ENCODE measurements at regions not wholly inside any gene's neighbourhood (a gene's known extent, or its start where the extent isn't known, plus 50 kb on each side); places are given as distances from the start of the nearest gene placed in this dataset.
"Not testable (repeated sequence)": the region's sequence is repeated elsewhere in the genome, so short reads cannot be mapped to it uniquely, and the experiment has no call there.

DNA sequence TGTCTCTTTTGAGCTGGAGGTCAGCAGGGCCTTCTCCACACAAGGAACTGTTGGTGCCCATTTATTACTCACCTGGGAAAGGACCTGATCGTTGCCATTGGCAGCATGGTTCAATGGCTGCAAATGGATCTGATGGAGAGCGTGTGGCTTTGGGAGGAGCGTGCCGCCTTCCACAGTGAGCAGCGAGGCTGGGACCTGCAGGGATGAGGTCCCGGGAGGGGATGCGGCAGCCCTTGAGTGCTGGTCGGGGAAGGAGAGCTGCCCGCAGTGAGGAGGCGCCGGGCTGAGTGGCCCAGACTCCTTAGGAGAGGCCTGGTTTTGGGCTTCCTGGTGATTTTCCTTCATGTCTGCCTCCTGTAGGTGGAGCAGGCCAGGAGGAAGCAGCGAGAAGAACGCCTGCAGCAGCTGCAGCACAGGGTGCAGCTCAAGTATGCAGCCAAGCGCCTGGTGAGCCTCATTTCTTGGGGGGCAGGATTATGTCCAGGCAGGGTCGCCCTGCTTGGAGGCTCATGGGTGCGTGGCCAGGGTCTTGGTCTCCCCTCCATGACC is 86.0 kb upstream of the PZP start:
- in situ Hi-C loops (cut with MboI; ENCODE audit: low pct_unique_long_range_greater_than_20kb, low sequenced_read_pairs, unreplicated experiment); DNase-seq (ENCODE audit: low spot score): not testable (repeated sequence)

DNA sequence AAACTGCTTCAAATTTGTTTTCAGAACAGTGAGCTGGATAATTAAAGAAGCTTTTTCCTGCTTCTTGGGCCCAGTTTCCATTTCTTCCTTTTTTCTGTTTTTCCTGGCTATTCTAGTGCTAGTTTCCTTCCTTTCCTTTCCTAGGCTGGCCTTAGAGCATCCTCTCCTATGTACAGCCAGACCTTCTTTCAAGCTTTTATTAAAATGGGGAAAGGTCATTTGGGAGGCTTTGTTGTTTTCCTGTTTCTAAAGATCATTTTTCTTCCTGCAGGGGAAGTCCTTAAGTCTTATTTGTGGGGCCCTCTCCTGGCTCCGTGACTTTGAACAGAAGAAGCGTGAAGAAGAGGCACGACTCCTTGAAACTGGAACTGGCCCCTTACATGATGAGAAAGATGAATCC is 85.2 kb upstream of the PZP start:
- DNase-seq (ENCODE audit: low spot score); in situ Hi-C loops (cut with MboI; ENCODE audit: low pct_unique_long_range_greater_than_20kb, low sequenced_read_pairs, unreplicated experiment): not testable (repeated sequence)

GRCh38 chr12:9289984-9290383 is 81.8 kb upstream of the PZP start:
- DNase-seq (ENCODE audit: low spot score); in situ Hi-C loops (cut with MboI; ENCODE audit: low pct_unique_long_range_greater_than_20kb, low sequenced_read_pairs, unreplicated experiment): not testable (repeated sequence)

- in situ Hi-C loops (cut with MboI; ENCODE audit: low pct_unique_long_range_greater_than_20kb, low sequenced_read_pairs, unreplicated experiment); DNase-seq (ENCODE audit: low spot score): not testable (repeated sequence)
Observed at GRCh38 chr12:9284724-9285123, 76.5 kb upstream of the PZP start.

GRCh38 chr12:9284197-9284596 is 76.0 kb upstream of the PZP start:
- in situ Hi-C loops (cut with MboI; ENCODE audit: low pct_unique_long_range_greater_than_20kb, low sequenced_read_pairs, unreplicated experiment); DNase-seq (ENCODE audit: low spot score): not testable (repeated sequence)

DNA sequence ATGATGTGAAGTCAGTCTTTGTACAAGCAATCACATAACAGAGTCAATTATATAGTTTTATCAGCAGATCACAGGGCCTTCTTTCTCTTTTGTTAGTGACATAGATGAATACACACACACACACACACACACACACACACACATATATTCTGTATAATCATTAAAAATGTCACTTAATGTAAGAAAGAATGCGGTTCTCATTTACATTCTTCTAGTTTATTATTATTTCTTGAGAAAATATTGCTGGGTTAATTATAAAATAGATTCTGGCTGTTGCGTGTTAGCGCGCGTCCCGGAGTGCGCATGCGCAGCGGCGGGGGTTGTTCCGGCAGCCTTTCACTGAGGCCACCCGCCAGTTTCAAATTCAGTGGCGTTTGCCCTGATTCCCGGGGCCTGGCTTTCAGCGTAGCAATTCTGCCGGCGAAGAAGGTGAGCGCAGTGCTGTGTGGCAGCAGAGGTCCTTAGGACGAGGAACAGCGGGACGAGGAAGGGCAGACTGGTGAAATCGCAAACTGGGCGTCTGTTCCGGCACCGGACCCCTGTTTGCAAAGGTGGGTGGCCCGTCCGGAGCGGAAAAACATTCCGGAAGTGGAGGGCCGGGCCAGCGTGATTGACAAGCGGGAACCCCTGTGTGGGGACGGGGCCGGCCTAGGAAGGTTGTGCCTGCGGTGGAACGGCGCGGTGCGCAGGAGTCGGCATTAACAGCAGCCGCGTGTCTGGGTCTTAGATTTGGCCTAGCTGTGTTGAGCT is 75.3 kb upstream of the PZP start:
- in situ Hi-C loops (cut with MboI; ENCODE audit: low pct_unique_long_range_greater_than_20kb, low sequenced_read_pairs, unreplicated experiment): not testable (repeated sequence)
- DNase-seq (ENCODE audit: low spot score): peak; percentile 40

DNA sequence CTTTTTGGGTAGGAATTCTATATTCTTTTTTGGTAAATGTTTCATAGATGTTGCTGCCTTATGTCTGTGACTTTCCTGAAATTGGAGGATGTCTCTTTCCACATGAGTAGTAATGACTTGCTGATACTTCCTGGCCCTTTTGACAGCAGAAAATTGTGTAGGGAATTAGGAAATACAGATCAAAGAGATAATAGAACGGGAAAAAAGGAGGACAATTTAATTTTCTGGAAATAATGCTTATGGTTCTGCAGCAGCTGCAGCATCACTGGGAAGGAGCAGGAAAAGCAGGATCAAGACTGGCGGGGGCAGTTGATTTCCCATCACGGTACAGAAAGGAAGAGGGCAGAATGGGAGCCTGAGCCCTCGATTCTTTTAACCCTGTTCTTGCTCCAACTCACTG is 68.8 kb upstream of the PZP start:
- no peak for DNase-seq (ENCODE audit: low spot score)
- TF ChIP-seq, protein P1, sequence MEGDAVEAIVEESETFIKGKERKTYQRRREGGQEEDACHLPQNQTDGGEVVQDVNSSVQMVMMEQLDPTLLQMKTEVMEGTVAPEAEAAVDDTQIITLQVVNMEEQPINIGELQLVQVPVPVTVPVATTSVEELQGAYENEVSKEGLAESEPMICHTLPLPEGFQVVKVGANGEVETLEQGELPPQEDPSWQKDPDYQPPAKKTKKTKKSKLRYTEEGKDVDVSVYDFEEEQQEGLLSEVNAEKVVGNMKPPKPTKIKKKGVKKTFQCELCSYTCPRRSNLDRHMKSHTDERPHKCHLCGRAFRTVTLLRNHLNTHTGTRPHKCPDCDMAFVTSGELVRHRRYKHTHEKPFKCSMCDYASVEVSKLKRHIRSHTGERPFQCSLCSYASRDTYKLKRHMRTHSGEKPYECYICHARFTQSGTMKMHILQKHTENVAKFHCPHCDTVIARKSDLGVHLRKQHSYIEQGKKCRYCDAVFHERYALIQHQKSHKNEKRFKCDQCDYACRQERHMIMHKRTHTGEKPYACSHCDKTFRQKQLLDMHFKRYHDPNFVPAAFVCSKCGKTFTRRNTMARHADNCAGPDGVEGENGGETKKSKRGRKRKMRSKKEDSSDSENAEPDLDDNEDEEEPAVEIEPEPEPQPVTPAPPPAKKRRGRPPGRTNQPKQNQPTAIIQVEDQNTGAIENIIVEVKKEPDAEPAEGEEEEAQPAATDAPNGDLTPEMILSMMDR (IDR thresholded peaks at IDR 0.05; ENCODE audit: extremely low read depth, insufficient read depth, missing control alignments): no peak
- in situ Hi-C loops (cut with MboI; ENCODE audit: low pct_unique_long_range_greater_than_20kb, low sequenced_read_pairs, unreplicated experiment): no loop called here

GRCh38 chr12:9273276-9273675 is 65.1 kb upstream of the PZP start:
- in situ Hi-C loops (cut with MboI; ENCODE audit: low pct_unique_long_range_greater_than_20kb, low sequenced_read_pairs, unreplicated experiment): no loop called here
- TF ChIP-seq, protein P1 (IDR thresholded peaks at IDR 0.05; ENCODE audit: extremely low read depth, insufficient read depth, missing control alignments): no peak
- no peak for DNase-seq (ENCODE audit: low spot score)

DNA sequence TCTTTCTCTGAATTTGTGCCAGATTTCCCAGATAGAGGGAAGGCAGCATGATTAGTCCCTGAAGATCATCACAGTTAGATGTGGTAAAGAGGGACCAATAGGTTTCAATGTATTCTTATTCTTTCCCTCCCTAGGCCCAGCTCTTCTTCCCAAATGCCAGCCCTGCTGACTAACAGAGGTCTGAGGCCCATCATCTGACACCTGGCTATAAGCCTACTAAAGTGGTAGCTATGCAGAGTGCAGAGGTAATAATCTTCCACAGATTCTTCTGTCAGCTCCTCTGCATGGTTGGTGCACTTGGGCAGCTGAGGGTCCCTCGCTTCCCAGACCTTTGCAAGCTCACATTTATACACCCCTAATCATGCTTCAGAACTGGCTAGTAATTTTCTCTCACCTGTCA is 63.7 kb upstream of the PZP start:
- TF ChIP-seq, protein P1 (IDR thresholded peaks at IDR 0.05; ENCODE audit: extremely low read depth, insufficient read depth, missing control alignments): no peak
- no peak for DNase-seq (ENCODE audit: low spot score)
- in situ Hi-C loops (cut with MboI; ENCODE audit: low pct_unique_long_range_greater_than_20kb, low sequenced_read_pairs, unreplicated experiment): no loop called here

GRCh38 chr12:9264546-9264945 is 56.4 kb upstream of the PZP start:
- in situ Hi-C loops (cut with MboI; ENCODE audit: low pct_unique_long_range_greater_than_20kb, low sequenced_read_pairs, unreplicated experiment): no loop called here
- TF ChIP-seq, protein P1 (IDR thresholded peaks at IDR 0.05; ENCODE audit: extremely low read depth, insufficient read depth, missing control alignments): no peak
- no peak for DNase-seq (ENCODE audit: low spot score)
